C4-2B (cell line): ENCODE measurements at regions not wholly inside any gene's neighbourhood (a gene's known extent, or its start where the extent isn't known, plus 50 kb on each side); places are given as distances from the start of the nearest gene placed in this dataset.

Experiments used
- ZFX ChIP-seq: fragments of 450-650 bp; IDR thresholded peaks from 2 replicates; pipeline ENCODE4 v1.6.1; 2017
- TF ChIP-seq, protein P1 (sequence below): fragments of 450-650 bp; conservative IDR thresholded peaks from 2 replicates; pipeline ENCODE4 v1.5.1; 2017; ENCODE audit warnings: mild to moderate bottlenecking

DNA sequence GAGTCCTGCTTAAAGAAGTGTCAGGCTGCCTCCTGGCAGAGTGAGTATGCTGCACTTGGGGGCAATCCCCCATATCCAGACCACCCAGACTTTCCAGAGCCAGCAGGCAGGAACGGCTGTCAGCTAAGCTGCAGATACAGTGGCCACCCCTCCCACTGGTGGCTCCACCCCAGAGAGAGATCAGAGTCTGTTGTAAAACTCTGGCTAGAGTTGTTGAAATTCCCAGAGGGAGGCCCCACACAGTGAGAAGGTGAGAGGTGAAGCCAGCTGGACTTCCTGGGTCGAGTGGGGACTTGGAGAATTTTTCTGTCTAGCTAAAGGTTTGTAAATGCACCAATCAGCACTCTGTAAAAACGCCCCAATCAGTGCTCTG lies 533.8 kb upstream of the ACVR2A start:
- TF ChIP-seq, protein P1, sequence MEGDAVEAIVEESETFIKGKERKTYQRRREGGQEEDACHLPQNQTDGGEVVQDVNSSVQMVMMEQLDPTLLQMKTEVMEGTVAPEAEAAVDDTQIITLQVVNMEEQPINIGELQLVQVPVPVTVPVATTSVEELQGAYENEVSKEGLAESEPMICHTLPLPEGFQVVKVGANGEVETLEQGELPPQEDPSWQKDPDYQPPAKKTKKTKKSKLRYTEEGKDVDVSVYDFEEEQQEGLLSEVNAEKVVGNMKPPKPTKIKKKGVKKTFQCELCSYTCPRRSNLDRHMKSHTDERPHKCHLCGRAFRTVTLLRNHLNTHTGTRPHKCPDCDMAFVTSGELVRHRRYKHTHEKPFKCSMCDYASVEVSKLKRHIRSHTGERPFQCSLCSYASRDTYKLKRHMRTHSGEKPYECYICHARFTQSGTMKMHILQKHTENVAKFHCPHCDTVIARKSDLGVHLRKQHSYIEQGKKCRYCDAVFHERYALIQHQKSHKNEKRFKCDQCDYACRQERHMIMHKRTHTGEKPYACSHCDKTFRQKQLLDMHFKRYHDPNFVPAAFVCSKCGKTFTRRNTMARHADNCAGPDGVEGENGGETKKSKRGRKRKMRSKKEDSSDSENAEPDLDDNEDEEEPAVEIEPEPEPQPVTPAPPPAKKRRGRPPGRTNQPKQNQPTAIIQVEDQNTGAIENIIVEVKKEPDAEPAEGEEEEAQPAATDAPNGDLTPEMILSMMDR: no peak
- no peak for TF ChIP-seq ZFX
